ENCODE measurements at regions not wholly inside any gene's neighbourhood (a gene's known extent, or its start where the extent isn't known, plus 50 kb on each side); places are given as distances from the start of the nearest gene placed in this dataset.

DNA sequence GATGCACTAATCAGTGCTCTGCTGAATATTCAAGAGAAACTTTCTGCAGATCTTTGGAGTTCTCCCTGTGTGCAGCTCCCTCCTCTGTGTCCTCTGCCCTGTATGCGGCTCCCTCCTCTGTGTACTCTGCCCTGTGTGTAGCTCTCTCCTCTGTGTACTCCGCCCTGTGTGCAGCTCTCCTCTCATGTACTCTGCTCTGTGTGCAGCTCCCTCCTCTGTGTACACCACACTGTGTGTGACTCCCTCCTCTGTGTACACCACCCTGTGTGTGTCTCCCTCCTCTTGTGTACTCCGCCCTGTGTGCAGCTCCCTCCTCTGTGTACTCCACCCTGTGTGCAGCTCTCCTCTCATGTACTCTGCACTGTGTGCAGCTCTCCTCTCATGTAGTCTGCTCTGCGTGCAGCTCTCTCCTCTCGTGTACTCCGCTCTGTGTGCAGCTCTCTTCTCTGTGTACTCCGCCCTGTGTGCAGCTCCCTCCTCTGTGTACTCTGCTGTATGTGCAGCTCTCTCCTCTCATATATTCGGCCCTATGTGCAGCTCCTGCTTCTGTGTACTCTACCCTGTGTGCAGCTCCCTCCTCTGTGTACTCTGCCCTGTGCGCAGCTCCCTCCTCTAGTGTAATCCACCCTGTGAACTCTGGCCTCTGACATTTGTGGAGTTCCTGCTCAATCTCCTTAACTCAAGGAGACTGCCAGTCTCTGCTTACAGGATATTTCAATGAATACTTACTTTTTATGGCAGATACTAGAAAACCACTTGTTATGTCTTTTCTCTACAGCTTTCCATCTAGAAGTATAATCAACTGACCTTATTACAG is 280.4 kb downstream of the GLRX3 start:
- Histone ChIP-seq H3K9me3 (no peaks in the 10 kb centered on the region), H3K27me3 (no peaks in the 10 kb centered on the region), H3K4me3 (no peak overlapping the region), H3K27ac (no peak overlapping the region), H3K4me1 (no peaks in the 10 kb centered on the region), H3K36me3 (no peaks in the 10 kb centered on the region)
- TF ChIP-seq, protein P1, sequence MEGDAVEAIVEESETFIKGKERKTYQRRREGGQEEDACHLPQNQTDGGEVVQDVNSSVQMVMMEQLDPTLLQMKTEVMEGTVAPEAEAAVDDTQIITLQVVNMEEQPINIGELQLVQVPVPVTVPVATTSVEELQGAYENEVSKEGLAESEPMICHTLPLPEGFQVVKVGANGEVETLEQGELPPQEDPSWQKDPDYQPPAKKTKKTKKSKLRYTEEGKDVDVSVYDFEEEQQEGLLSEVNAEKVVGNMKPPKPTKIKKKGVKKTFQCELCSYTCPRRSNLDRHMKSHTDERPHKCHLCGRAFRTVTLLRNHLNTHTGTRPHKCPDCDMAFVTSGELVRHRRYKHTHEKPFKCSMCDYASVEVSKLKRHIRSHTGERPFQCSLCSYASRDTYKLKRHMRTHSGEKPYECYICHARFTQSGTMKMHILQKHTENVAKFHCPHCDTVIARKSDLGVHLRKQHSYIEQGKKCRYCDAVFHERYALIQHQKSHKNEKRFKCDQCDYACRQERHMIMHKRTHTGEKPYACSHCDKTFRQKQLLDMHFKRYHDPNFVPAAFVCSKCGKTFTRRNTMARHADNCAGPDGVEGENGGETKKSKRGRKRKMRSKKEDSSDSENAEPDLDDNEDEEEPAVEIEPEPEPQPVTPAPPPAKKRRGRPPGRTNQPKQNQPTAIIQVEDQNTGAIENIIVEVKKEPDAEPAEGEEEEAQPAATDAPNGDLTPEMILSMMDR (IDR thresholded peaks at IDR 0.05) = no peak
- TF ChIP-seq POLR2A (IDR thresholded peaks at IDR 0.05) = no peak
- DNase-seq = peak in 1 of 3 donors; percentile 26

DNA sequence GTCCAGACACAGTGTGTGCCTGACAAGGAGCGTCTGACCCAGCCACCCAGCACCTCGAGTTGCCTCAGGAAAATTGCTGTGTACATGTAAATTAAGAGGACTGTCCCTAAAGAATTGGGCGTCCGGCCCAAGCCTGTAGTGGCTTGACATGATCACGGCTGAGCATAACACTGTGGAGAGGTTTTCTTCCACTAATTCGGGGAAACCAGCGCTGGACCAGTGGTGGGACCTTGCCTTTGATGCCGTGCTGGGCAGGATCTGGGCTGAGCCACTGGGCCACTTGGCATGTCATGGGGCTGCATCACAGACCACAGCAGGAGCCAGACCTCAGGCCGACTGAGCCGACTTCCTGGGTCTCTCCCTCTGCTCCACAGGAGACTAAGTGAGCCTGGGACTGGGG is 282.5 kb downstream of the GLRX3 start:
- TF ChIP-seq POLR2A (IDR thresholded peaks at IDR 0.05) = no peak
- TF ChIP-seq, protein P1 (IDR thresholded peaks at IDR 0.05) = no peak
- Histone ChIP-seq H3K27ac (no peak overlapping the region), H3K4me1 (no peaks in the 10 kb centered on the region), H3K36me3 (no peaks in the 10 kb centered on the region), H3K9me3 (no peaks in the 10 kb centered on the region), H3K4me3 (no peak overlapping the region), H3K27me3 (no peaks in the 10 kb centered on the region)
- DNase-seq = peak in 2 of 3 donors; percentile 13 to 35

DNA sequence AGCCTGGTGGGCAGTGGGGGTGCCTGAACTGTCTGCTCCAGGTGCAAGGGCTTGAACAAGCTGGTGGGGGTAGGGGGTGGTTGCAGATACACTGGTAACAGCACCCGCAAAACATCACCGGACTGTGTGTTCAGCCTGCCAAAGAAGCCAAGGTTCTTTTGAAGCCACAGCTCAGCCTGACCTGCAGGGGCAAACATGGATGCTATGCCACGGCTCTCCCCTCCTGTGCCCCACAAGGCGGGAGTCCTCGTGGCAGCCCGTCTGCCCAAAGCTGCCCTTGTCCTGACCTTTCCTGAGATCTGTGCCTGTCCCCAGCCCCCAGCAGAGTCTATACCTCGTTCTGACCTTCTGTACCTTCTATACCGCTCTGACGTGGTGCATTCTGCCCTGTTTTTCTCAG is 285.7 kb downstream of the GLRX3 start:
- Histone ChIP-seq H3K9me3 (no peaks in the 10 kb centered on the region), H3K27me3 (no peaks in the 10 kb centered on the region), H3K27ac (no peak overlapping the region), H3K4me1 (no peaks in the 10 kb centered on the region), H3K36me3 (no peaks in the 10 kb centered on the region), H3K4me3 (no peak overlapping the region)
- no peak for TF ChIP-seq POLR2A (IDR thresholded peaks at IDR 0.05)
- TF ChIP-seq, protein P1 (IDR thresholded peaks at IDR 0.05) = no peak
- peak in 2 of 3 donors; percentile 26 to 30 for DNase-seq

DNA sequence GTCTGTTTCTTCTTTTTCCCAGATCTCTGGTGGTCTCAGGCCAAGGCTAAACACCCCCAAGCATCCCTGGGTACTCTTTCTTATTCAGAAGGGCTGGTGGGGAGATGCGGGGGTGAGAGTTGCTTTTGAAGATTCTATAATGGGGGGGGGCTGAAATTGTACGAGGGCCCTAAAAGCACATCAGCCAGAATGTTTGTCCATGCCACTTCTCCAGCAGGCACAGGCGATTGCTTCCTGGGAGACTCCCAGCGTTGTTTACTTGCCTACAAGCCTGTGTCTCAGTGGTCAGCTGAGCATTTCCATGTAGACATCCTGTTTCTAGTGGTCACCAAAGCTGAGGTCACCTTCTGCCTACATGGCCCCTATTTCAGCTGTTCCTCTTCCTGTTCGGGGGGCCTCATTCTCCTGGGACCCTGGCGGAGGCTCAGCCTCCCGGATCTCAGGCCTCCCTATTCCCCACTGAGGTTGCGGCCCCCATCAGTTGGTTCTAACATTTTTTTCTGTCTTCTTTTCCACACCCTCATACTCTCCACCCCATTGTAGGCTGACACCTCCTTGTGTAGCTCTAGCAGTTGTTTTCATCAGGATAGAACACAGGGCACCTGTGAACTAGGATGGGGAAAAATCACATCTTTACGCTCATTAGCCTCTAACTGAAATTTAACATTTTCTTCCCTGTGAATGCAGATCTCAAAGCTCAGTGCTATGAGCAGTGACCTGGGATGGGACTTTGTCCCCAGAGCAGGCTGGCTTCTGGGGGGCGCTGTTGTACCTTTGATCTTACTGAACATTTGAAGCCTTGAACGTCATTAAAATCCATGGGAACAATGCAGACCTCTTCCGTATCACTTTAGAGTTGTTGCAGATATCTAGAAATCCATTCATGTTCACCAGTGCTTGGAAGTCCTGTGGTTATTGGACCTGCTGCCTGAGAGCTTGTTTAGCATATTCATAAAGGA is 286.5 kb downstream of the GLRX3 start:
- H3K27me3 ChIP-seq = no peaks in the 10 kb centered on the region
- no peaks in the 10 kb centered on the region for H3K36me3 ChIP-seq
- no peaks in the 10 kb centered on the region for H3K9me3 ChIP-seq
- peak in 1 of 3 donors; percentile 4 for DNase-seq
- H3K27ac ChIP-seq = no peak overlapping the region
- TF ChIP-seq, protein P1 (IDR thresholded peaks at IDR 0.05) = no peak
- TF ChIP-seq POLR2A (IDR thresholded peaks at IDR 0.05) = no peak
- H3K4me3 ChIP-seq = no peak overlapping the region
- H3K4me1 ChIP-seq = no peaks in the 10 kb centered on the region

DNA sequence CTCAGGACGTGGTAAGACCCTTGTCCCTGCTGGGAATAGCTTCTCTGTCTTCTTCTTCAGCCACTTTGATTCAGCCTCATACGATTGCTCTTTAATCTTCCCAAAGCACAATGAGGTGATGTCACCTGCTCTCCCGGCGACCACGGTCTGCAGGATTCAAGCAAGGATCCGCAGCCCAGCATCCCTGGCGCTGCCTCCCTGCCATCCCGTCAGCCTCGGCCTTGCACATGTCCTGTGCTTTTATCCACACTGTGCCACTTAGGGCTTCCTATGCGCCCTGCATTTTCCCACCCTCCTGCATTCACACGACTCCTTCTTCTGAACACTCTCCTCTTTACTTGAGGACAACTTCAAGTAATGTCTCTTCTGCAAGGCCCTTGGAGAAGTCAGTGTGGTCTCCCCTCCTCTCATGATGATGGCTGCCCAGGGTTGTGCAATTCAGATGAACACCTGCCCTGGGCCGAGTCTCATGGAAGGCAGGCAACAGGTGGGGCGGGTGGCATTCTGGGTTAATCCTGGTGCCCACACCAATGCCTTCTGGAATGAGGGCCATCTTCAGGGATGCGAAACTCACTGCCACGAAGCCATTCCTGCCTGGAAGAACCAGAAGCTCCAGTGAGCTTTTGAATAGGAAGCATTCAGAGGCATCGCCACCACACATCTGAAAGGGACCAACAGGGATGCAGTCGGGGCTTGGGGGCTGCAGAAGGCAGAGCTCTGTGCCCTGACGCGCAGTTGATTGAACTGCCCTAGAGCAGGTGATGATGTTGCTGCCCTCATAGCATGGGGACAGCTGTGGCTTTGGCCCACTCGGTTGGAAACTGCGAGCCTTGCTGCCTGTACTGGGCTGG is 287.5 kb downstream of the GLRX3 start:
- DNase-seq = peak in 2 of 3 donors; percentile 26 to 32
- Histone ChIP-seq H3K9me3 (no peaks in the 10 kb centered on the region), H3K27me3 (no peaks in the 10 kb centered on the region), H3K36me3 (no peaks in the 10 kb centered on the region), H3K27ac (no peak overlapping the region), H3K4me1 (no peaks in the 10 kb centered on the region), H3K4me3 (no peak overlapping the region)
- TF ChIP-seq POLR2A (IDR thresholded peaks at IDR 0.05) = no peak
- TF ChIP-seq, protein P1 (IDR thresholded peaks at IDR 0.05) = no peak

All from Peyer's patch (tissue), 4 donors.